ENCODE measurements at regions not wholly inside any gene's neighbourhood (a gene's known extent, or its start where the extent isn't known, plus 50 kb on each side); places are given as distances from the start of the nearest gene placed in this dataset.

DNA sequence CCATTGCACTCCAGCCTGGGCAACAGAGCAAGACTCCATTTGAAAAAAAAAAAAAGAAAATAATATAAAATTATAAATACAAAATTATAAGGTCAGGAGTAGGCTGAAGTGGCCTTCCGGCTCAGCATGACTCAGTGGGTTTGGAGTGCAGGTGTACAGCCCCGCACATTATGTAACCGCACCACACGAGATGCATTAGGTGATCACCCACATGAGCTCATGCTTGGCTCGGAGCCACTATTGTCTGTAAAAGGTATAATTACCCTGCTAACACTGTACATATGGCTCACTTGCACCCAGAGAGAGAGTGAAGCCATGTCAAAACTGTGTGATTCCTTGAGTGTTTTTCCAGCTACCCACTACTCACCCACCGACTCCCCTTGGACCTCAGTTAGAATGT is 557.0 kb downstream of the SLC6A15 start:
- TF ChIP-seq, protein P1, sequence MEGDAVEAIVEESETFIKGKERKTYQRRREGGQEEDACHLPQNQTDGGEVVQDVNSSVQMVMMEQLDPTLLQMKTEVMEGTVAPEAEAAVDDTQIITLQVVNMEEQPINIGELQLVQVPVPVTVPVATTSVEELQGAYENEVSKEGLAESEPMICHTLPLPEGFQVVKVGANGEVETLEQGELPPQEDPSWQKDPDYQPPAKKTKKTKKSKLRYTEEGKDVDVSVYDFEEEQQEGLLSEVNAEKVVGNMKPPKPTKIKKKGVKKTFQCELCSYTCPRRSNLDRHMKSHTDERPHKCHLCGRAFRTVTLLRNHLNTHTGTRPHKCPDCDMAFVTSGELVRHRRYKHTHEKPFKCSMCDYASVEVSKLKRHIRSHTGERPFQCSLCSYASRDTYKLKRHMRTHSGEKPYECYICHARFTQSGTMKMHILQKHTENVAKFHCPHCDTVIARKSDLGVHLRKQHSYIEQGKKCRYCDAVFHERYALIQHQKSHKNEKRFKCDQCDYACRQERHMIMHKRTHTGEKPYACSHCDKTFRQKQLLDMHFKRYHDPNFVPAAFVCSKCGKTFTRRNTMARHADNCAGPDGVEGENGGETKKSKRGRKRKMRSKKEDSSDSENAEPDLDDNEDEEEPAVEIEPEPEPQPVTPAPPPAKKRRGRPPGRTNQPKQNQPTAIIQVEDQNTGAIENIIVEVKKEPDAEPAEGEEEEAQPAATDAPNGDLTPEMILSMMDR (conservative IDR thresholded peaks at IDR 0.05; ENCODE audit: low read depth, low read length), result no peak
- no peak for TF ChIP-seq BHLHE40 (IDR thresholded peaks at IDR 0.05; ENCODE audit: low read depth, low read length)
- no peak for TF ChIP-seq RAD21 (IDR thresholded peaks at IDR 0.05; ENCODE audit: low read length)
- TF ChIP-seq POLR2A (IDR thresholded peaks at IDR 0.05; ENCODE audit: low read depth, low read length), result no peak
- no peak for TF ChIP-seq FOS (IDR thresholded peaks at IDR 0.05; ENCODE audit: low read depth, low read length)
- TF ChIP-seq RFX5 (IDR thresholded peaks at IDR 0.05; ENCODE audit: low read depth, low read length), result no peak
- TF ChIP-seq MXI1 (IDR thresholded peaks at IDR 0.05; ENCODE audit: borderline replicate concordance, low read depth, low read length), result no peak
- TF ChIP-seq ELK1 (IDR thresholded peaks at IDR 0.05; ENCODE audit: borderline replicate concordance, low read depth, low read length), result no peak
- TF ChIP-seq MAZ (IDR thresholded peaks at IDR 0.05; ENCODE audit: borderline replicate concordance, low read depth, low read length), result no peak
- TF ChIP-seq CEBPB (IDR thresholded peaks at IDR 0.05; ENCODE audit: low read depth, low read length), result no peak
- TF ChIP-seq NFE2L2 (IDR thresholded peaks at IDR 0.05; ENCODE audit: low read depth, low read length), result no peak
- TF ChIP-seq MAFK (IDR thresholded peaks at IDR 0.05; ENCODE audit: low read depth, low read length), result no peak
- no peak for TF ChIP-seq SMC3 (IDR thresholded peaks at IDR 0.05; ENCODE audit: low read depth, low read length)
- no peak for TF ChIP-seq CHD1 (IDR thresholded peaks at IDR 0.05; ENCODE audit: low read depth, low read length)

Data from IMR-90 (cell line).